RPMI7951 (cell line): ENCODE measurements at regions not wholly inside any gene's neighbourhood (a gene's known extent, or its start where the extent isn't known, plus 50 kb on each side); places are given as distances from the start of the nearest gene placed in this dataset.

Source experiments
- DNase-seq: peaks from one replicate; pipeline ENCODE4 v3.0.0-alpha.2; 2012; ENCODE audit warnings: low read depth

- peak; percentile 49 for DNase-seq
Measured at GRCh38 chr13:47433461-47434005, 536.7 kb upstream of the HTR2A start.

- peak; percentile 71 for DNase-seq
Measured at GRCh38 chr13:47426126-47426849, 529.4 kb upstream of the HTR2A start.

- no peak for DNase-seq
Measured at GRCh38 chr13:47421525-47421924, 524.7 kb upstream of the HTR2A start.

DNA sequence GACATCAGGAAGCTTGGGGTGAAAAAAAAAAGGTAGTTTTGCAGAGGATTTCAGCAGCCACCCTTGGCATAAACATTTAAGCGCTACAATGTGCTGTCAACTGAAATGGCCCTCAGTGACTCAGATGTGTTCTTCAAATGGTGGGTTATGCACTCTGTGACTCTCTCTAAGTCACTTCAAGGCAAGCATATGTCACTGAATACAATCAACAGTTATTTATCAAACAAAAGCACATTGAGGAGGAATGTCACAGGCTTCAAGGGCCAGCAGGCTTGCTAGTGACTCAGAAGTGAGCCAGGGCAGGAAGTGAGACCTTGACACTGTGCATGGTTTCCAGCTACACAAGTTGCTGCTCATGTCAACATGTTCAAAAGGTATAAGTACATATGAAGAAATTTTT lies 523.7 kb upstream of the HTR2A start:
- peak; percentile 48 for DNase-seq

- no peak for DNase-seq
Measured at GRCh38 chr13:47420020-47420419, 523.2 kb upstream of the HTR2A start.

DNA sequence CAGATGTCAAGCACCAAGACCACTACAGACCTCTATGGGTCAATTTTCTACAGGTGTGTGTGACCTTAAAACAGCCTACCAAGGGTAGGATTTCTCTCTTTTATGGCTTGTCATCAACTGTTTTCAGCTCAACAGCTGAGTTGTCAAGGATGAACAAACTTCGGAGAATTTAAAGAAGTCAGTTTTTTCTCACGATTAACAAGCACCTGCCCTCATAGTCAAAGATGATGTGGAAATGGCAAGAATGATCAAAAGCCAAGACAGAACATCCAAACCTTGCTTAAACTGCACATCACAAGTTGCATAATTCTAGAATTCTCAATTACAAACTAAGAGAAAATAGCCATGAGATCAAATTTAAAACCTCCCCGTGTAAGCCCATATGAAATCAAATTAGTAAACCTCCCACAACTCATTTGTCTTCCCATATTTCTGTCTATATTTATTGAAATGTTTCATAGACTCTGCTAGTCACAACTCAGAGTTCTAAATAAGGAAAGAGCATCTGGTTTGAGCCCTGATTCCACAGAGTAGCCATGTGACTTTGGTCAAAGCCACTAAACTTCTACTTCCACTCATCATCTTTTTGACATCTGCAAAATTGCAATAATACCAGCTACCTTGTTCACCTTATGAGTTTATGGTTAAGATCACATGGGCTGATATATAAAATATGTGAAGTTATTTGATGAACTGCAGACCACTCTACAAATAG lies 521.5 kb upstream of the HTR2A start:
- DNase-seq: no peak

DNA sequence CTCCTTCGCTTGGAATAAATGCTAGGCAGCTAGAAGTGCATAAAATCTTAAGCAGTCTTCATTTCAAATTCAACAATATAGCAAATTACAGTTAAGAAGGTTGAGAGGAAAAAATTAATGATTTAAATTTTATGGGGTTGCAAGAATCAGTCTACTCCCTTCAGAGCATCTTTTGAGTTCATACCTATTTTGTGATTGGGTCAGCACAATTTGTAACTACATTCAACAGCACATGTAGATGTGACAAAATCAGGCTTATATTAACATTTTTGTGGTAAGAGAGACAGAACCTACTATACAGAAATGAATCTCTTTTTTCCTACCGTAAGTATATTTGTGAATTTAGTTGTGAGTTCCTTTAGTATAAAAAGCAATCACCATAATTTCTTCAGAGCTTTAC lies 520.6 kb upstream of the HTR2A start:
- DNase-seq: no peak

- peak; percentile 27 for DNase-seq
Measured at GRCh38 chr13:47415048-47415447, 518.2 kb upstream of the HTR2A start.

GRCh38 chr13:47413526-47413925 lies 516.7 kb upstream of the HTR2A start:
- DNase-seq: no peak

- DNase-seq: no peak
Measured at GRCh38 chr13:47413112-47413511, 516.3 kb upstream of the HTR2A start.

DNA sequence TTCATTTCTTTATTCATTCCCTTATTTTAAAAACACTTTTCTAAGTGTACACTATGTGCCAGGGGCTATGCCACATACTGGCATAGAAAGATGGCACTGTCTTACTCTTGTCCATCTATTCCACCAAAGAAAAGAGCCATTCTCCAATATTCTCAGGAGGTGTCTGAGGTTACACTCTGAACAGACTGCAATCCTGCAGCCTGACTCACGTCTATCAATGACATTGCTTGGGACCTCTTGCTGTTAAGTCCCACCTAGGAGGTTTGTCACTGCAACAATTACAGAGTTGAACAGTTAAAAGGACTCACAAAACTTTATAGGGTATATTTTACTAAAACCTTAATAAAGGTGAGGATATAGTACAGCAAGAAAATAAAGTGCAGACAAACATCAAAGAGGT lies 512.9 kb upstream of the HTR2A start:
- no peak for DNase-seq

DNA sequence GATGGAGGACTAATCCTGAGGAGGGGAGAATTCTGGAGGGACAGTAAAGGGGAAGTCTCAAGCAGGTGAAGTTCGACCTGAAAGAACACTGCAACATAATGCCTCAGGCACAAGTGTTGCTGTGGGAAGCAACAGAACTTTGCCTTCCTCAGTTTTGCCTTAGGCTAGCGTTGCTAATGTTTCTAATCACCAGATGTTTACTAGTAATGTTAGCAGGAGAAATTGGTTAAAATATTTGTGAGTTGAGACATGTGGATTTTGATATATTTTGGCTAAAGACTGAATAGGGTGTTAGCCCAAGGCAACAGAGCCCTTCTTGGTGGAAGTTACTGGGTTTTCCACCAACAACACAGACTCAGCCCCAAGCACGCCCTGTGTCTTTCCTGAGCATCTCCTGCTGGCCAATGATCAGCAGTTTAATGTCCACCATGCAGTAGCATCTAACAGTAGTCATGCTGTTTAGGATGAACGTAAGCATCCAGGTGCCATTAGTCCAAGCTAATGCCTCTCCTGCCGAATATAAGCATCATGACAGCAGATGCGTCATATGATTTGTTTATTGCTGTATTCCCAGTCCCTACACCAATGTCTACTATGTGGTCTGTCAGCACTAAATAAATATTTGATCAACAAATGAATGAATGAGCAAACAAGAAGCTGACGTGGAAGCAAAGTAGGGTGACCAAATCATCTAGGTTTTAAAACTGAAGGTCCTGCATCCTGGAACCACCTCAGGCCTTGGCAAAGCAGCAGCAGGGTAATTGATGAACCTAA lies 511.9 kb upstream of the HTR2A start:
- peak; percentile 9 for DNase-seq

- DNase-seq: no peak
Measured at GRCh38 chr13:47407808-47408207, 511.0 kb upstream of the HTR2A start.

- DNase-seq: no peak
Measured at GRCh38 chr13:47399599-47399998, 502.7 kb upstream of the HTR2A start.

GRCh38 chr13:47397739-47398138 lies 500.9 kb upstream of the HTR2A start:
- peak; percentile 68 for DNase-seq

DNA sequence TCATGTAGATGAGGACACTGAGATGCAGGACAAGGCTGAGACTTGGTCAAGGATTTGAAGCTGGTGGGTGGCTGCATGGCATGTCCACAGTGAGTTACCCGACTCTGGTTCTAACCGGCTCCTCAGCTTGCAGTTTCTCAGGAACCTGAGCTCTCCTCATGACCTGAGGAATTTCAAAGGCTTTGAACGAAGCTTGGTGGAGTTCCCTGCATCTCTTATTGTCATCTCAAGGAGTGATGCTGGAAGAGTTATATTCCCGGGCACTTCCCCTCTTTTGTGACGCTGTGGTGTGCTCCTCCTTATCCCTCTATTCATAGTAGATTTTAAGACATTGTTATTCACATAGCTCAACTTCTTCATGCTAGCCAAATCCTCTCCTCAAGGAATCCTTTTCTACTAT lies 500.1 kb upstream of the HTR2A start:
- DNase-seq: no peak

GRCh38 chr13:47374741-47375140 lies 477.9 kb upstream of the HTR2A start:
- no peak for DNase-seq

DNA sequence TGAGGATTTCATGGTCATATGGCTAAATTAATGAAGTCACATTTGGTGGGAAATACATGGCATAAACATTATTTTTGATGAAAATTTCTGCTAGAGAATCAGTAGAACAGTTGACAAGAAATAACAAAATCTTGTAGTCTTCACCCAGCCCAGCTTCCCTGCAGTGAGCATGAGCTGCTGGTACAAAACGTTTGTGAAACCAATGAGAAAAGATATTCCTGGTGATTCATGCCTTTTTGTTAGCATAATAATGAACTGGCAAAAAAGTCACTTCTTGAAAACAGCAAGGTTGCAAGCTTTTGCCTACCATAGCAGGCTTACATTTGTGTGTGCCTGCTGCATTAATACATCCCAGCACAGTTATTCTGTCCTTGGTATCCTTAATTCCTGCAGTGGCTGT lies 475.9 kb upstream of the HTR2A start:
- DNase-seq: no peak

GRCh38 chr13:47351798-47352197 lies 454.9 kb upstream of the HTR2A start:
- DNase-seq: no peak

GRCh38 chr13:47350334-47351124 lies 453.7 kb upstream of the HTR2A start:
- DNase-seq: no peak

- DNase-seq: no peak
Measured at GRCh38 chr13:47349211-47349610, 452.4 kb upstream of the HTR2A start.
